Cardiac fibroblast (primary cell): ENCODE measurements at regions not wholly inside any gene's neighbourhood (a gene's known extent, or its start where the extent isn't known, plus 50 kb on each side); places are given as distances from the start of the nearest gene placed in this dataset.
A peak's percentile ranks its signal among the peaks of the same experiment; 100 is the strongest.

Experiments
- DNase-seq, 2 donors: peaks; one replicate each; pipeline versions ENCODE4 v3.0.0 to v3.0.0-alpha.2; 2010; ENCODE audit warnings: low read depth in 2 of 2
- H3K4me3 ChIP-seq, 2 donors: replicated peaks in 1 of 2; 1 replicate in 1 of 2; 2 replicates in 1 of 2; pipeline ENCODE4 v1.5.1; 2011; ENCODE audit warnings: low read depth in 2 of 2, low read length in 2 of 2, mild to moderate bottlenecking in 2 of 2, moderate library complexity in 1 of 2
- TF ChIP-seq, protein P1 (sequence below): IDR thresholded peaks from one replicate; pipeline ENCODE4 v1.5.1; 2011; ENCODE audit warnings: low read depth, mild to moderate bottlenecking, low read length, inconsistent platforms

DNA sequence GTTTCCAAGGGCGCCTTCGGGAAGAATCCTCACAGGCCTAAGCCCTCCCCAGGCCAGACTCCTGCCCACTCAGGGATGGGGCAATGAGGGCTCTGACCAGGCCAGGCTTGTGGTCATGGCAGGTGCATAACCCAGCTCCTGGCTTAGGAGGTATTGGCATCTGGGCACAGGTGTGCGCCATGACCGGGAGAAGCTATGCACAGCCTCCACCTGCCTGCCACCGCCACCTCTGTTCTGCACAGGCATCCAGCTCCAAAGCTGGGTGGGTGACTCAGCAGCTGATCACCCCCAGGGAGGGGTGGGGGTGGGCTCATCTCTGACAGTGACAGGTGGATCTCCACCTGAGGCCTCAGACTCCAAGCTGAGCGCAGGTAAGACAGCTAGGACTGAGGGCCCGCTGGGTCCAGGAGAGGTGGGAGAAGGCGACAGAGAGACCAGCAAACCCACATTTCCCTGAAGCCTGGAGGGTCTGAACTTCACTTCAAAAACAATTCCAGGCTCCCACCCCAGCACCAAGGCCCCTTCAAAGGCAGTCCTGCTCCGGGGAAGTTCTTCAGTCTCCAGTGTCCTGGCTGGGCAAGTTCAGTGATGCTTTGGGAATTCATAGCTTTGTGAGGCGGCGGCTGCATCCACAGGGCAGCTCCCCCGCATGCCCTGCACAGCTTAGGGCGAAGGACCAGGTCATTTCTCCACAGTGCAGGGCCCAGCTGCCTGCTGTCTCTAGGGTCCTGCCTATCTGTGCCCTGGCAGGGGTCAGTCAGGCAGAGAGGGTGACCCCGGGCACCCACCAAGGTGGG lies 121.6 kb upstream of the SMURF2 start:
- TF ChIP-seq, protein P1, sequence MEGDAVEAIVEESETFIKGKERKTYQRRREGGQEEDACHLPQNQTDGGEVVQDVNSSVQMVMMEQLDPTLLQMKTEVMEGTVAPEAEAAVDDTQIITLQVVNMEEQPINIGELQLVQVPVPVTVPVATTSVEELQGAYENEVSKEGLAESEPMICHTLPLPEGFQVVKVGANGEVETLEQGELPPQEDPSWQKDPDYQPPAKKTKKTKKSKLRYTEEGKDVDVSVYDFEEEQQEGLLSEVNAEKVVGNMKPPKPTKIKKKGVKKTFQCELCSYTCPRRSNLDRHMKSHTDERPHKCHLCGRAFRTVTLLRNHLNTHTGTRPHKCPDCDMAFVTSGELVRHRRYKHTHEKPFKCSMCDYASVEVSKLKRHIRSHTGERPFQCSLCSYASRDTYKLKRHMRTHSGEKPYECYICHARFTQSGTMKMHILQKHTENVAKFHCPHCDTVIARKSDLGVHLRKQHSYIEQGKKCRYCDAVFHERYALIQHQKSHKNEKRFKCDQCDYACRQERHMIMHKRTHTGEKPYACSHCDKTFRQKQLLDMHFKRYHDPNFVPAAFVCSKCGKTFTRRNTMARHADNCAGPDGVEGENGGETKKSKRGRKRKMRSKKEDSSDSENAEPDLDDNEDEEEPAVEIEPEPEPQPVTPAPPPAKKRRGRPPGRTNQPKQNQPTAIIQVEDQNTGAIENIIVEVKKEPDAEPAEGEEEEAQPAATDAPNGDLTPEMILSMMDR, result no peak
- H3K4me3 ChIP-seq, result no peak overlapping the region
- DNase-seq, result no peak

DNA sequence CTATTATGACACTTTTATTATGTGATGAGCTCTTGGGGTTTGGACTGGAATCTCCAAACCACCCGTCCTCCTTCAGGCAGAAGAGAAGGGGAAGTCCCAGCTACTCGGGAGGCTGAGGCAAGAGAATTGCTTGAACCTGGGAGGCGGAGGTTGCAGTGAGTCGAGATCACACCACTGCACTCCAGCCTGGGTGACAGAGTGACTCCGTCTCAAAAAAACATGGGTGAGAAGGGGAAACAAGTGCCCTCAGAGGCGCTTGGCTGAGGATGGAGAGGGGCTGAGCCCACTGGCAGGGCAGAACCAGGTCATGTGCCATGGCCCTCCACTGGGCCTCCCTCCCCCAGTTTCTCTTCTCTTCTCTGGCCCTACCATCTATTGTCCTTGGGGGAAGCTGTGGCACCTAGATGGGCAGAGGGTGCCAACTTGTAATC lies 120.9 kb upstream of the SMURF2 start:
- TF ChIP-seq, protein P1, result no peak
- no peak overlapping the region for H3K4me3 ChIP-seq
- no peak for DNase-seq

DNA sequence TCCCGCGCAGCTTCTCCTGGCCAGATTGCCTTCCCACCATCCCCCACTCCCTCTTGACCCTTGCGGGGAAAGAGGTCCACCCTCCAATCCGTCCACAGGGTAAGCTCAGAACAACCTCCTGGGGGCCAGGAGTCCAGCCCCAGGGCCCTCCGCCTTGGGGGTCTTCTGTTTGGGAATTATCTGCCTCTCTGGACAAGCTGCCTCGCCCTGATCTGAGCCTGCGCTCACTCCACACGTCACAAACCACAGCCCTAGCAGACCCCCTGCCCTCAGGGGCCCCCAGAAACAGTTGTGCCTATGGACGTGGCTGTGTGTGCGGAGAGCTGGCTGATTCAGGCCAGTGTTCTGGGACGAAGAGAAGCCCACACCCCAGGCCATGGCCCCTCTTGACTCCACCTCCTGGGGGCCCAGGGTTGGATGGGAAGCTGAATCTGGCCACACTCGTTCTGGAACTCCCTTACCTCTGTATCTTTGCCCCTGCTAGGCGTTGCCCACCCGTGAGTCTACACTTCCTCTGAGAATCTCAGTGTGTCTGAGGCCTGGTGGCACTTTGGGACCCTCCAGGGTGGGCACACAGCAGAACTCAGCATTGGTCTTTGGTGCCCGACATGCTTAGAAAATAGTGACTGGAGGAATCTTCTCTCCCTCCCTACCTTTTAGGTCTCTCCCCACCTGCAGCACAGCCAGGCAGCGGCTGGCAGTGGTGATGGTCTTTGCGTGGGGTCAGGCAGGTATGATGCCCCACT lies 119.9 kb upstream of the SMURF2 start:
- TF ChIP-seq, protein P1, result no peak
- H3K4me3 ChIP-seq, result no peak overlapping the region
- DNase-seq, result no peak

DNA sequence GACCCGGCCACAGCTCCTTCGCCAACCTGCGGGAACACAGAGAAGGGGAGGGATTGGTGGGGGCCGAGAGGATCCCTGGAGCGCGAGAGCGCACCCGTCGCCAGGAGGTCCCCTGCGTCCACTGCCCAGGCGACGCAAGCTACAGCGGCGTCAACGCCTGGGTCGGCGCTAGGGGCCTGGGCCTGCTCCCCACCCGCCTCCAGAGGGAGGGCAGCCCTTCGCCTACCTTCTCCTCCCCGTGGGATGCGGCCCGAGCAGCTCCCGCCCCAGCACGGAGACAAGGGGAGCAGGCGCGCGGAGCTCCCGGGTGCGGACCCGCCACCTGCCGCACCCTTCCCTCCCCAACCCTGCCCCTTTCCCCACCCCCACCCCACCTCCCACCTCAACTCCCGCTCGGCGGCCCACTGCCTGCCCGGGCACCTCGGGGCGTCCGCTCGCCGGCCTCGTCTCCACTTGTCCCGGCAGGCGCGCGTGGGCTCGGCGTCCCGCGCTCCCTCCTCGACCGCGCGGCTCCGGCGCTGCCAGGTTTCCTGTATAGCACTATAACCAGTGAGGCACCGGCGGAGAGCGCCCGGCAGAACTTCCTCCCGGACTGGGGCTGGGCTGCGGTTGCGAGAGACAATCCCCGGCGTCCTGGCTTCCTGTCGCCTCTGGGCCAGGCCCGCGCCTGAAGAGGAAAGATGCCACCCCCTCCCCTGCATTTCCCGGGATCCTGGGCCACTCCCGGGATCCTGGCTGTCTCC lies 119.1 kb upstream of the SMURF2 start:
- peak; percentile 24 to 43 for DNase-seq
- H3K4me3 ChIP-seq, result peak overlapping the region; percentile 32 to 39
- TF ChIP-seq, protein P1, result no peak

DNA sequence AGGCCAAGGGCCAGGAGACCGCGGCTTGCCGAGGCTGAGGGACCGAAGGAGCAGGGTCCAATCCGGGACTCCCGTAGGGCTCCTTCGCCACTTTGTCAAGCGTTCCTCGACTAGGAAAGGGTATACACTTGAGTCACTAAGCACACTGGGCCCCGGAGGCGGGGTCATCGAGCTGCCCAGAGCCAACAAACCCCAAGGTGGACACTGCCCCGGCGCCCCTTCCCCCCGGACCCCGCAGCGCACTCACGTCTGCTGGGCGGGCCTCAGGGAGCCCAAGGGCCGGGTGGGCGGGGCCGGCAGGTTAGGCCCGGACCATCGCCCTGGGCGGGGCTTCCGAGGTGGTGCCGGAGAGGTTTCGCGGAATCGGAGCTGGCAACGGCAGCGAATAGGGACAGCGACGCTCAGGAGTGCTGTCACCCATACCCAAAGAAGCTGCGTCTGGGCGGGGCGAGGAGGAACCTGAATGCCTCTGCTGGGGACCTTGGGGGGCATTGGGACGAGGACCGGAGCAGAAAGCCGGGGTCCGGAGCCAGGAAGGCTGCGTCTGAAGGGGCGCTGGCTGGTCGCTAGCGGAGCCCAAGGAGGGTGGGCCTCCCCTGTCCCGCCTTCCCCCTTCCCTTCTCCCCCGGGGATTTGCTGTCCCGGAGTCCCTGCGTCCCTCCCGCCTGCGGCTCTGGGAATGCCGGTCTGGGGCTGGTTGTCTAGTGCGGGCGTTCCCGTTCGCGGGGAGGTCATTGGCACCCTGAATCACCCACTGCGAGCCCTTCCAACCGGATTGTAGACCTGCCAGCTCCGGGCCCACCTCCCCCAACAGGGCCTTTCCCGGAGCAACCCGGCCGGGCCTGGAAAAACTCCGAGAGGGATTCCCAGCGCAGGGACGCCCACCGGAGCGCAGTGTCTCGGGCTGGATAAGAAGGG lies 118.2 kb upstream of the SMURF2 start:
- DNase-seq, result peak in 1 of 2 donors; percentile 12
- peak overlapping the region; percentile 32 to 39 for H3K4me3 ChIP-seq
- TF ChIP-seq, protein P1, result no peak
